ENCODE measurements at regions not wholly inside any gene's neighbourhood (a gene's known extent, or its start where the extent isn't known, plus 50 kb on each side); places are given as distances from the start of the nearest gene placed in this dataset.
A peak's percentile ranks its signal among the peaks of the same experiment; 100 is the strongest.

- Histone ChIP-seq H3K4me3 (no peak overlapping the region), H3K4me2 (no peak overlapping the region), H3F3A (ENCODE audit: insufficient read depth, low read depth) (peaks cover 9% of the 10 kb centered on the region; the same call in 1 of the 2 replicates), H3K9me3 (ENCODE audit: insufficient read depth, low read depth) (peaks cover 26% of the 10 kb centered on the region), H4K20me1 (ENCODE audit: insufficient read depth) (no peaks in the 10 kb centered on the region), H3K4me1 (replicated peaks; ENCODE audit: insufficient read depth) (peaks cover 24% of the 10 kb centered on the region), H3K79me2 (ENCODE audit: low read depth) (no peaks in the 10 kb centered on the region), H3K27ac (no peak overlapping the region), H3K9me2 (ENCODE audit: insufficient read depth) (no peaks in the 10 kb centered on the region), H3K27me3 (ENCODE audit: insufficient read depth, low read depth) (no peaks in the 10 kb centered on the region), H3K36me3 (ENCODE audit: low read depth) (0 out of 2 replicates have a peak, but pooled peaks cover 4% of the 10 kb centered on the region), H2AFZ (no peak overlapping the region)
- ChIA-PET POLR2A (ENCODE audit: unreplicated experiment) (no interaction called here), CTCF (no interaction called here)
- TF ChIP-seq CTCF (conservative IDR thresholded peaks at IDR 0.05) (no peak), EZH2 (IDR thresholded peaks at IDR 0.05; ENCODE audit: low read depth) (no peak)
- BruUV-seq (replicated peaks), result no TSS peak
- intact Hi-C loops (cut with micrococcal nuclease; ENCODE audit: unreplicated experiment), result no loop called here
- no peak for DNase-seq
These were observed 276.5 kb downstream of the TBL1XR1 start for GRCh38 chr3:176920766-176921160.

GRCh38 chr3:176919836-176920765 lies 277.2 kb downstream of the TBL1XR1 start:
- Histone ChIP-seq H3K4me2 (no peak overlapping the region), H3K36me3 (ENCODE audit: low read depth) (0 out of 2 replicates have a peak, but pooled peaks cover 4% of the 10 kb centered on the region), H3K27me3 (ENCODE audit: insufficient read depth, low read depth) (no peaks in the 10 kb centered on the region), H3K9me2 (ENCODE audit: insufficient read depth) (no peaks in the 10 kb centered on the region), H3K4me3 (no peak overlapping the region), H4K20me1 (ENCODE audit: insufficient read depth) (no peaks in the 10 kb centered on the region), H3K27ac (no peak overlapping the region), H3K79me2 (ENCODE audit: low read depth) (no peaks in the 10 kb centered on the region), H3F3A (ENCODE audit: insufficient read depth, low read depth) (peaks cover 9% of the 10 kb centered on the region; the same call in 1 of the 2 replicates), H3K9me3 (ENCODE audit: insufficient read depth, low read depth) (peaks cover 26% of the 10 kb centered on the region), H3K4me1 (replicated peaks; ENCODE audit: insufficient read depth) (peaks cover 26% of the 10 kb centered on the region), H2AFZ (peak overlapping the region; percentile 11; the same call in 1 of the 2 replicates)
- TF ChIP-seq CTCF (conservative IDR thresholded peaks at IDR 0.05) (no peak), EZH2 (IDR thresholded peaks at IDR 0.05; ENCODE audit: low read depth) (no peak)
- POLR2A ChIA-PET (ENCODE audit: unreplicated experiment), result no interaction called here
- no peak for DNase-seq
- CTCF ChIA-PET, result no interaction called here
- intact Hi-C loops (cut with micrococcal nuclease; ENCODE audit: unreplicated experiment), result no loop called here
- no TSS peak for BruUV-seq (replicated peaks)

- 0 out of 2 replicates have a peak, but pooled peaks cover 4% of the 10 kb centered on the region for H3K36me3 ChIP-seq (ENCODE audit: low read depth)
- H3K9me2 ChIP-seq (ENCODE audit: insufficient read depth), result no peaks in the 10 kb centered on the region
- no peaks in the 10 kb centered on the region for H3K27me3 ChIP-seq (ENCODE audit: insufficient read depth, low read depth)
- CTCF ChIA-PET, result no interaction called here
- H3K4me2 ChIP-seq, result peak overlapping the region; percentile 51
- no TSS peak for BruUV-seq (replicated peaks)
- POLR2A ChIA-PET (ENCODE audit: unreplicated experiment), result no interaction called here
- no peaks in the 10 kb centered on the region for H4K20me1 ChIP-seq (ENCODE audit: insufficient read depth)
- peak overlapping the region; percentile 22; the same call in 1 of the 2 replicates for H3K4me3 ChIP-seq
- H3K27ac ChIP-seq, result peak overlapping the region; percentile 79
- peaks cover 33% of the 10 kb centered on the region for H3K4me1 ChIP-seq (replicated peaks; ENCODE audit: insufficient read depth)
- no peaks in the 10 kb centered on the region for H3K79me2 ChIP-seq (ENCODE audit: low read depth)
- DNase-seq, result peak; percentile 71 to 94
- H3F3A ChIP-seq (ENCODE audit: insufficient read depth, low read depth), result peaks cover 9% of the 10 kb centered on the region; the same call in 1 of the 2 replicates
- H2AFZ ChIP-seq, result peak overlapping the region; percentile 84
- TF ChIP-seq CTCF (conservative IDR thresholded peaks at IDR 0.05), result no peak
- no peak for TF ChIP-seq EZH2 (IDR thresholded peaks at IDR 0.05; ENCODE audit: low read depth)
- H3K9me3 ChIP-seq (ENCODE audit: insufficient read depth, low read depth), result peaks cover 26% of the 10 kb centered on the region
- intact Hi-C loops (cut with micrococcal nuclease; ENCODE audit: unreplicated experiment), result no loop called here
These were observed 280.5 kb downstream of the TBL1XR1 start for GRCh38 chr3:176916777-176917176.

Measured in PC-9 (cell line).